Keratinocyte (primary cell): ENCODE measurements at regions not wholly inside any gene's neighbourhood (a gene's known extent, or its start where the extent isn't known, plus 50 kb on each side); places are given as distances from the start of the nearest gene placed in this dataset.

Experiments
- CTCF ChIP-seq, 3 experiments: IDR thresholded peaks in 1 of 3; conservative IDR thresholded peaks in 1 of 3; optimal IDR thresholded peaks in 1 of 3; 2 replicates in 2 of 3; 3 replicates in 1 of 3; pipeline versions ENCODE3 to v1.5.1; 2011; ENCODE audit warnings: low read length in 3 of 3, mild to moderate bottlenecking in 3 of 3, moderate library complexity in 2 of 3, control low read depth in 1 of 3, inconsistent platforms in 1 of 3; ENCODE audit not compliant: insufficient read depth in 2 of 3; ENCODE audit errors: extremely low read depth in 1 of 3
- EZH2 ChIP-seq: IDR thresholded peaks from one replicate; pipeline ENCODE4 v1.6.1; 2012; ENCODE audit warnings: inconsistent platforms, mild to moderate bottlenecking, low read length, moderate library complexity

GRCh38 chr12:114209861-114210260, 196.1 kb downstream of the TBX5 start:
- TF ChIP-seq CTCF (optimal IDR thresholded peaks at IDR 0.05 in 1 of 3, IDR thresholded peaks at IDR 0.05 in 1 of 3, conservative IDR thresholded peaks at IDR 0.05 in 1 of 3; ENCODE audit: extremely low read depth in 1 of 3, insufficient read depth in 2 of 3, low read length in 3 of 3) (no peak), EZH2 (no peak)
